C4-2B (cell line): ENCODE measurements at regions not wholly inside any gene's neighbourhood (a gene's known extent, or its start where the extent isn't known, plus 50 kb on each side); places are given as distances from the start of the nearest gene placed in this dataset.

ENCODE experiments used
- ZFX ChIP-seq: fragments of 450-650 bp; IDR thresholded peaks from 2 replicates; pipeline ENCODE4 v1.6.1; 2017
- TF ChIP-seq, protein P1 (sequence below): fragments of 450-650 bp; conservative IDR thresholded peaks from 2 replicates; pipeline ENCODE4 v1.5.1; 2017; ENCODE audit warnings: mild to moderate bottlenecking

DNA sequence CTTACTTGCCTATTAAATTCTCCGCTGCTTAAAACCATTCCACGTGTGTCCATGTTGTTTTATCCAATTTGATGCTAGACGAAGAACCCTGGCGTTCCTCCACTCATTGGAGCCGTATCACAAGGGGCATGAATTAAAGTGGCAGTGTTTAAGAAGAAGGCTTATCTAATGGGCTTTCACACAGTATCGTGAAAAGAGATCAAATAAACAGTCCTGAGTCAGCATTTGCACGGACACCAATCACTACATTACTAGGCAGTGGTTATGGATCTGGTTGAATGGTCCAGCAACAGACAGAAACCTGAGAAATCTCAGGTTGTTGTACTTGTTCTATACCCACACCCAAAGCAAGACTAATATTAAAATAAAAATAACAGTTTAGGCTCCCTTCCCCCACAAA lies 671.6 kb downstream of the FAT4 start:
- TF ChIP-seq, protein P1, sequence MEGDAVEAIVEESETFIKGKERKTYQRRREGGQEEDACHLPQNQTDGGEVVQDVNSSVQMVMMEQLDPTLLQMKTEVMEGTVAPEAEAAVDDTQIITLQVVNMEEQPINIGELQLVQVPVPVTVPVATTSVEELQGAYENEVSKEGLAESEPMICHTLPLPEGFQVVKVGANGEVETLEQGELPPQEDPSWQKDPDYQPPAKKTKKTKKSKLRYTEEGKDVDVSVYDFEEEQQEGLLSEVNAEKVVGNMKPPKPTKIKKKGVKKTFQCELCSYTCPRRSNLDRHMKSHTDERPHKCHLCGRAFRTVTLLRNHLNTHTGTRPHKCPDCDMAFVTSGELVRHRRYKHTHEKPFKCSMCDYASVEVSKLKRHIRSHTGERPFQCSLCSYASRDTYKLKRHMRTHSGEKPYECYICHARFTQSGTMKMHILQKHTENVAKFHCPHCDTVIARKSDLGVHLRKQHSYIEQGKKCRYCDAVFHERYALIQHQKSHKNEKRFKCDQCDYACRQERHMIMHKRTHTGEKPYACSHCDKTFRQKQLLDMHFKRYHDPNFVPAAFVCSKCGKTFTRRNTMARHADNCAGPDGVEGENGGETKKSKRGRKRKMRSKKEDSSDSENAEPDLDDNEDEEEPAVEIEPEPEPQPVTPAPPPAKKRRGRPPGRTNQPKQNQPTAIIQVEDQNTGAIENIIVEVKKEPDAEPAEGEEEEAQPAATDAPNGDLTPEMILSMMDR, result no peak
- no peak for TF ChIP-seq ZFX
